Eye (tissue), 1 donor: ENCODE measurements at regions not wholly inside any gene's neighbourhood (a gene's known extent, or its start where the extent isn't known, plus 50 kb on each side); places are given as distances from the start of the nearest gene placed in this dataset.

Experiments
- DNase-seq: peaks from one replicate; pipeline ENCODE4 v3.0.0-alpha.2; 2015

- DNase-seq, result no peak
Measured at GRCh38 chr15:79373113-79373512, 59.0 kb upstream of the MINAR1 start.

DNA sequence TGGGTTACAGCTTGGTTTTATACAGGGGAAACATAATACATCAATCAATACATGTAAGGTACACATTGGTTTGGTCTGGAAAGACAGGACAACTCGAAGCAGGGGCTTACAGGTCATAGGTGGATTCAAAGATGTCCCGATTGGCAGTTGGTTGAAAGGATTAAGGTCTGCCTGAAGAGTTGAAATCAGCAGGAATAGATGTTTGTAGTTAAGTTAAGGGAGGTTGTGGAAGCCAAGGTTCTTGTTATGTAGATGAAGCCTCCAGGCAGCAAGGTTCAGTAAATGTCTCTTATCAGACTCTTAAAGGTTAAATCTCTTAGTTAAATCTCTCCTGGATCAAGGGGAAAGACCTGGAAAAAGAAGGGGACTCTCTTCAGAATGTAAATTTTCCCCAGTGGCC is 58.4 kb upstream of the MINAR1 start:
- DNase-seq, result no peak

DNA sequence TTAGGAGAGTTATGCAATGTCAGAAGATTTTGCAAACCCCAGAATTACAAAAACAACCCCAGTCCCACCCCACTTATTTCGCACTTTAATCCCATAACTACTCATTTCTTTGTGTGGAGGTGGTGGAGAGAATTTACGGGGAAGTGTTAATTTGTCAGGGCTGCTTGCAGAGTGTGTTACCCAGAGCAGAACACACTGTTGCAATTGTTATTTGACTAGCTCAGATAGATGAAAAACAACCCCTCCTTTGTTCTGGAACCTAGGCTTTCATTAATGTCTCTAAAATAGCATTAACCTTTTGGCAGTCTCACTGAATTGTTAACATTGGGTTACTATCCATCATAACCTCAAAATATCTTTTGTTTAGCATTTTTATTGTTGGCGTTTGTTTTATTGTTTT is 55.8 kb upstream of the MINAR1 start:
- no peak for DNase-seq

- no peak for DNase-seq
Measured at GRCh38 chr15:79378394-79379109, 53.6 kb upstream of the MINAR1 start.

GRCh38 chr15:79380755-79381497 is 51.2 kb upstream of the MINAR1 start:
- peak; percentile 94 for DNase-seq

DNA sequence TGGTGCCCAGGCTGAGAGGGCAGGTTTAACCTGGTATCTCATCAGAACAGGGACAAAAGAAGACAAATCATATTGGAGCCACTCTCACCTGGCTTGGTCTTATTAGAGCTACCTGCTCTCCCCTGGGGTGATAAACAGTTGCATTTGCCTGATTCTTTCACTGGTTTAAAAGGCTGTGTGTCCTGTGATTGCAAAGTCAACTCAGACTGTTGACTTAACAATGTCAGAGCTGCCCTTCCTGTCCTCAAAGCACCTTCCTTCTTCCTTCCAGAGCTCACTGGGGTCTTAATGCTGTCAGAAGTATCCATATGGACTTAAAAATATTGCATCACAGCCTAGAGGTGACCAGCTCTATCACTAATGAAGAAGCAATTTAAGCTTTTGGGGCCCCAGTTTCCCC is 50.5 kb upstream of the MINAR1 start:
- DNase-seq, result no peak
